Chondrocyte (in vitro differentiated cells): ENCODE measurements at regions not wholly inside any gene's neighbourhood (a gene's known extent, or its start where the extent isn't known, plus 50 kb on each side); places are given as distances from the start of the nearest gene placed in this dataset.

Experiments
- DNase-seq: peaks from one replicate; pipeline ENCODE4 v3.0.0; 2021; ENCODE audit warnings: mixed read lengths, low spot score
- H3K27ac Mint-ChIP-seq: one replicate; pipeline ENCODE4 v1.8.0; 2021; ENCODE audit warnings: mild to moderate bottlenecking, moderate library complexity, mixed read lengths; ENCODE audit not compliant: unreplicated experiment
- H3K27me3 Mint-ChIP-seq: 2 replicates; pipeline ENCODE4 v1.8.0; 2021; ENCODE audit warnings: low read depth, mixed read lengths
- H3K36me3 Mint-ChIP-seq: 2 replicates; pipeline ENCODE4 v1.8.0; 2021; ENCODE audit warnings: low read depth, mixed read lengths
- H3K4me1 Mint-ChIP-seq: 2 replicates; pipeline ENCODE4 v1.8.0; 2021; ENCODE audit warnings: low read depth, mild to moderate bottlenecking, mixed read lengths
- H3K4me3 Mint-ChIP-seq: one replicate; pipeline ENCODE4 v1.8.0; 2021; ENCODE audit warnings: mild to moderate bottlenecking, moderate library complexity, mixed read lengths; ENCODE audit not compliant: unreplicated experiment
- H3K9me3 Mint-ChIP-seq: 2 replicates; pipeline ENCODE4 v1.8.0; 2021; ENCODE audit warnings: low read depth, mixed read lengths
- TF ChIP-seq, protein P1 (sequence below): fragments of 200-600 bp; sonication (generic); IDR thresholded peaks from 2 replicates; pipeline ENCODE4 v1.5.0; 2021; ENCODE audit warnings: antibody characterized with exemption, mild to moderate bottlenecking, moderate library complexity

DNA sequence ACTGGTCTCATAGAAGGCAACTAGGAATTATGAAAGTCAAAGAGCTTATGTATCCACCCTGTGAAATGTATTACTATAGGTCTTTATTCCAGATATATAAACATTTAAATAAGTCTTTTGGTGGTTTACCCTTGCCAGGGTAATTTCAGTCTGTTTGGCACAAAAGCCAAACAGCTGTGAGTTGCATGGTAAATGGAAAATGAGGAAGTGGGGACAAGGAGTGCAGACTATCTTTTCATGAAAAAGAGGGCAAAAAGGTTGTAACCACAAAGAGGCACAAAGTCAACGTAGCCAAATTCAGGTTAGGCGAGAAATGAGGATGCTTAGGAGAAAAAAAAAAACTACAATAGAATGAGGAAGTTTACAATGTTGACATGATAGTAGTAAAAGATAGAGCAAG, 492.3 kb upstream of the PRMT6 start:
- H3K27me3 Mint-ChIP-seq = no peaks in the 10 kb centered on the region
- H3K4me3 Mint-ChIP-seq = no peak overlapping the region
- DNase-seq = no peak
- peaks cover 13% of the 10 kb centered on the region for H3K9me3 Mint-ChIP-seq
- TF ChIP-seq, protein P1, sequence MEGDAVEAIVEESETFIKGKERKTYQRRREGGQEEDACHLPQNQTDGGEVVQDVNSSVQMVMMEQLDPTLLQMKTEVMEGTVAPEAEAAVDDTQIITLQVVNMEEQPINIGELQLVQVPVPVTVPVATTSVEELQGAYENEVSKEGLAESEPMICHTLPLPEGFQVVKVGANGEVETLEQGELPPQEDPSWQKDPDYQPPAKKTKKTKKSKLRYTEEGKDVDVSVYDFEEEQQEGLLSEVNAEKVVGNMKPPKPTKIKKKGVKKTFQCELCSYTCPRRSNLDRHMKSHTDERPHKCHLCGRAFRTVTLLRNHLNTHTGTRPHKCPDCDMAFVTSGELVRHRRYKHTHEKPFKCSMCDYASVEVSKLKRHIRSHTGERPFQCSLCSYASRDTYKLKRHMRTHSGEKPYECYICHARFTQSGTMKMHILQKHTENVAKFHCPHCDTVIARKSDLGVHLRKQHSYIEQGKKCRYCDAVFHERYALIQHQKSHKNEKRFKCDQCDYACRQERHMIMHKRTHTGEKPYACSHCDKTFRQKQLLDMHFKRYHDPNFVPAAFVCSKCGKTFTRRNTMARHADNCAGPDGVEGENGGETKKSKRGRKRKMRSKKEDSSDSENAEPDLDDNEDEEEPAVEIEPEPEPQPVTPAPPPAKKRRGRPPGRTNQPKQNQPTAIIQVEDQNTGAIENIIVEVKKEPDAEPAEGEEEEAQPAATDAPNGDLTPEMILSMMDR = no peak
- no peak overlapping the region for H3K27ac Mint-ChIP-seq
- H3K36me3 Mint-ChIP-seq = no peaks in the 10 kb centered on the region
- H3K4me1 Mint-ChIP-seq = no peaks in the 10 kb centered on the region

DNA sequence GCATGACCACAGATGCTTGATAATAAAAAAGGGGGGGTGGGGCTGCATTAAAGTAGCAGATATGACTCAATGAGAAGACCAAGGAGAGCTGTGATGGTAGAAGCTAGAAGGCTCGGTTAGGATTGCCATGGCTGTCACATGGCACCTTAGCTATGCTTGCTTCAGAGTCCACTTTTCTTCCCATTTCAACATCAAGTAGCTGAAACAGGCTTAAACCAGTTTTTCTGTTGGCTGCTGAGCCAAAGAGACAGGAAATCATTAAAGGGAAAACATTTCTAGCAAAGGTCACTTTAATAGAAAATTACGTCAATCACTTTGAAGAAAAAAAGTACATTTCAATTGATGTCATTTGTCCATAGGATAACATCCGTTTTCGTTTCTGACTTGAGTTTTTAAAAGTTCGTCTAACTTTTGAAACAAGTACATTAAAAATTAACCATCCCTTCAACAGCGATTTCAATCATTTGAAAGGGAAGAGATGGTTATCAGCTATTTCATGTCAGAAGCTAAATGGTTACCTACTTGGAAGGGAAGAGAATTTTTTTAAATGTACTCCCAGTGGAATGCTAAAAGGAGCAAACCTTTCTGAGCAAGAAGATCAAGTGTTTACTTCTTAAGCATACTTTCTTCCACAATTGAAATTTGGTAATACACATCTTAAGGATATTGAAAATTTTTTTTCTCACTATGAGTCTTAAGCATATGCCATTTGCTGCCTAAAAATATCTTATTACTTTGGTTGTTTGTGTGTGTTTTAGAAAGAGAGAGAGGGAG, 488.1 kb upstream of the PRMT6 start:
- no peak overlapping the region for H3K27ac Mint-ChIP-seq
- H3K9me3 Mint-ChIP-seq = peaks cover 6% of the 10 kb centered on the region
- H3K4me1 Mint-ChIP-seq = no peaks in the 10 kb centered on the region
- TF ChIP-seq, protein P1 = no peak
- no peaks in the 10 kb centered on the region for H3K27me3 Mint-ChIP-seq
- H3K4me3 Mint-ChIP-seq = no peak overlapping the region
- no peaks in the 10 kb centered on the region for H3K36me3 Mint-ChIP-seq
- DNase-seq = no peak

DNA sequence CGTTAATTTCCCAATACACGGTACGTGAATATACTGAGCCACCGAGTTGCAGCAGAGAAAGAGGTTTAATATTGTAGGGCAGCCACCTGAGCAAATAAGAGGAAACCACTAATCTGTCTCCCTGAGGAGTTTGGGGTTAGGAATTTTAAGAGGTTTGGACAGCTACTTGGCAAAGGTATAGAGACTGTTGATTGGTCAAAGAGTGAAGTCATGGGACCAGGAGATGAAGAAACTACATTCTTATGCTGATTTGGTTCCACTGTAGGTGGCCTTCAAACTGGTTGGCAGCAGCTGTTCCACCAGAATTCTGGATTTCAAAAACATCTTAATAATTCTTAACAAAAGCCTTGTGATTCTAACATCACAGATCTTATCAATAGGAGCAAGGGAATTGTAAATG, 485.4 kb upstream of the PRMT6 start:
- Mint-ChIP-seq H3K4me1 (no peaks in the 10 kb centered on the region), H3K27me3 (no peaks in the 10 kb centered on the region), H3K36me3 (no peaks in the 10 kb centered on the region), H3K9me3 (peaks cover 9% of the 10 kb centered on the region), H3K4me3 (no peak overlapping the region), H3K27ac (no peak overlapping the region)
- DNase-seq = no peak
- TF ChIP-seq, protein P1 = no peak

DNA sequence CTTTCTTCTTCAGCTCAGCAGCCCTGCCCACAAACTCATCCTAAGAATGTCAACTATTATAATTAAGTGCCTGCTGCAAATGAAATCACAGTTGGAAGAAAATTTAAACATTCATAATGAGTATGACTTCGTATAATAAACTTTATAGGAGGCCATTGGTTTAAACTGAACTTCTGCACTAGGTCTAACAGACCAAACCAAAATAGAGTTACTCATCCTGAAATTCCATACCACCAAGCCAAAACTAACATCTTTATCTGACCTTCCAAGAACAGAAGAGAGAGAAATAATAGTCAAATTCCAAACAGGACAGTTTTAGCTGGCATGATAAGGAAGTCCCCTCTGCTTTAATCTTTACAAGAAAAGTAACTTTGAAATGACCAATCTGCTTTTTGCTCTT, 472.4 kb upstream of the PRMT6 start:
- Mint-ChIP-seq H3K4me1 (no peaks in the 10 kb centered on the region), H3K4me3 (no peak overlapping the region), H3K27me3 (no peaks in the 10 kb centered on the region), H3K9me3 (peaks cover 26% of the 10 kb centered on the region), H3K27ac (no peak overlapping the region), H3K36me3 (no peaks in the 10 kb centered on the region)
- no peak for DNase-seq
- TF ChIP-seq, protein P1 = no peak

DNA sequence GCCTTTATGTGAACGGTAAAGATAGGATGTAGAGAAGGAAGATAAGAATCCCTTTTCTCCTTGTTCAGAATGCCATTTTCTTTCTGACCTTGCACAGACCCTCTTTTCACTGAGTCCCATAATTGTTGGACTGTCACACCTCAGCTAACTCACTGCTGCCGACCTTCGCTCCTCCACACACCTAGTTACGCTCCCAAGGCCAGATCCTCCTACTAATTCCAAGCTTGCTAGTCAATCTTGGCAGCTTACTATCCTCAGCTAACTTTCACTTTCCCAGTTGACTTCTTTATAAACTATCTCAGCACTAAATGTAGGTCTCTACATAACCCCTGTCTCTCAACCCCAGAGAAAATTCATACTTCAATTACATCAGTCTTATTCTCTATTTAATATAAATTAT, 471.8 kb upstream of the PRMT6 start:
- TF ChIP-seq, protein P1 = no peak
- Mint-ChIP-seq H3K27me3 (no peaks in the 10 kb centered on the region), H3K4me1 (no peaks in the 10 kb centered on the region), H3K36me3 (no peaks in the 10 kb centered on the region), H3K9me3 (peaks cover 24% of the 10 kb centered on the region), H3K27ac (no peak overlapping the region), H3K4me3 (no peak overlapping the region)
- DNase-seq = no peak
